K562 (cell line): ENCODE measurements at regions not wholly inside any gene's neighbourhood (a gene's known extent, or its start where the extent isn't known, plus 50 kb on each side); places are given as distances from the start of the nearest gene placed in this dataset.

Experiments used
- ATAC-seq: fragments of 200-7000 bp; cut with Tn5 transposase; 3 replicates; pipeline ENCODE4 v1.9.1; 2020; ENCODE audit warnings: moderate library complexity
- BruUV-seq: library from RNA; stranded (reverse); fragments of 400-500 nt; replicated peaks from 2 replicates; lab custom pipeline; 2021; lab: Mats Ljungman, UMichigan
- CTCF ChIA-PET: fragments of 300-600 bp; formaldehyde crosslinking; extraction: SDS; loops from one replicate; lab custom pipeline; 2021; ENCODE audit warnings: low intra/inter-chr PET ratio; lab: Yijun Ruan, JAX
- POLR2A ChIA-PET: fragments of 300-600, 350-650 bp; sonication (Branson Sonifier 250); formaldehyde crosslinking; extraction: SDS; loops from one replicate; lab custom pipeline; 2021; ENCODE audit warnings: antibody characterized with exemption, inconsistent platforms; lab: Yijun Ruan, JAX
- DNase-seq, 4 experiments: peaks; one replicate each; pipeline versions ENCODE4 v3.0.0 to v3.0.0-alpha.2; 2011 to 2018; ENCODE audit warnings: low spot score in 3 of 4, mixed read lengths in 3 of 4; ENCODE audit errors: extremely low read depth in 1 of 4
- FAIRE-seq: peaks from 2 replicates; lab custom pipeline; 2011; peaks lifted over from hg19 to GRCh38; lab: Jason Lieb, UNC
- H2AFZ ChIP-seq: 2 replicates; pipeline ENCODE4 v1.6.0; 2011; ENCODE audit warnings: low read depth, low read length, control low read depth, inconsistent platforms
- H3K27ac ChIP-seq: fragments of 200-600 bp; 3 replicates; pipeline ENCODE4 v1.8.0; 2011; ENCODE audit warnings: low read depth, mild to moderate bottlenecking, control low read depth, inconsistent platforms, low read length, moderate library complexity, mixed read lengths; ENCODE audit errors: extremely low read depth
- H3K27me3 ChIP-seq, 2 experiments: fragments of 300-600 bp in 1 of 2; 2 replicates in 1 of 2; 3 replicates in 1 of 2; pipeline versions ENCODE4 v1.6.0 to v1.8.0; 2011; ENCODE audit warnings: inconsistent platforms in 2 of 2, low read length in 2 of 2, mild to moderate bottlenecking in 1 of 2, mixed read lengths in 1 of 2, moderate library complexity in 1 of 2; ENCODE audit not compliant: control insufficient read depth in 2 of 2, insufficient read depth in 2 of 2
- H3K36me3 ChIP-seq: fragments of 300-600 bp; 3 replicates; pipeline ENCODE4 v1.8.0; 2011; ENCODE audit warnings: mild to moderate bottlenecking, low read length, inconsistent platforms; ENCODE audit not compliant: control insufficient read depth, insufficient read depth
- H3K4me1 ChIP-seq, 2 experiments: fragments of 200-600 bp in 1 of 2; replicated peaks in 1 of 2; 2 replicates in 1 of 2; 3 replicates in 1 of 2; pipeline versions ENCODE4 v1.5.1 to v1.8.0; 2011; ENCODE audit warnings: inconsistent platforms in 2 of 2, low read length in 2 of 2, mild to moderate bottlenecking in 1 of 2, mixed read lengths in 1 of 2, moderate library complexity in 1 of 2; ENCODE audit not compliant: control insufficient read depth in 2 of 2, insufficient read depth in 2 of 2
- H3K4me2 ChIP-seq: 2 replicates; pipeline ENCODE4 v1.6.1; 2011; ENCODE audit warnings: low read length, control low read depth, inconsistent platforms, mixed read lengths; ENCODE audit not compliant: insufficient read depth
- H3K4me3 ChIP-seq: fragments of 200-600 bp; sonication (generic), shearing (Covaris generic); 2 replicates; pipeline ENCODE4 v1.5.1; 2016; ENCODE audit warnings: control low read depth, inconsistent platforms
- H3K79me2 ChIP-seq: fragments of 200-600 bp; 3 replicates; pipeline ENCODE4 v1.8.0; 2011; ENCODE audit warnings: low read length, inconsistent platforms; ENCODE audit not compliant: control insufficient read depth, insufficient read depth
- H3K9ac ChIP-seq, 2 experiments: 2 replicates each; pipeline versions ENCODE4 v1.6.0 to v1.6.1; 2011; ENCODE audit warnings: low read depth in 2 of 2, low read length in 2 of 2, control low read depth in 1 of 2, inconsistent platforms in 1 of 2, mild to moderate bottlenecking in 1 of 2, mixed read lengths in 1 of 2; ENCODE audit not compliant: insufficient read depth in 1 of 2
- H3K9me1 ChIP-seq: one replicate; pipeline ENCODE4 v1.6.0; 2011; ENCODE audit warnings: inconsistent platforms, mild to moderate bottlenecking, low read length, moderate library complexity; ENCODE audit not compliant: control insufficient read depth, insufficient read depth
- H3K9me3 ChIP-seq: replicated peaks from 2 replicates; pipeline ENCODE4 v1.5.1; 2011; ENCODE audit warnings: low read depth, low read length, inconsistent platforms; ENCODE audit not compliant: control insufficient read depth, insufficient read depth
- H4K20me1 ChIP-seq: replicated peaks from 2 replicates; pipeline ENCODE4 v1.6.1; 2011; ENCODE audit warnings: low read length, inconsistent platforms, mixed read lengths; ENCODE audit not compliant: control insufficient read depth, insufficient read depth
- ETV1 ChIP-seq: fragments of 450-650 bp; conservative IDR thresholded peaks from 2 replicates; pipeline ENCODE4 v1.6.1; 2016; ENCODE audit warnings: missing genetic modification characterization, control low read depth, low read depth, missing compliant biosample characterization
- RBM22 ChIP-seq: fragments of 200-400 bp; formaldehyde crosslinking; IDR thresholded peaks from 2 replicates; pipeline ENCODE4 v1.6.1; 2018; ENCODE audit warnings: low read length, low read depth; ENCODE audit not compliant: poor library complexity, severe bottlenecking
- ZNF347 ChIP-seq: fragments of 450-650 bp; formaldehyde crosslinking; IDR thresholded peaks from 2 replicates; pipeline ENCODE4 v1.4.0; 2020; ENCODE audit warnings: low read depth, mild to moderate bottlenecking, moderate library complexity
- WGBS: fragments of 100-300 bp; shearing (Covaris generic); methylation state at CpG from one replicate; pipeline ENCODE4 v1.1.6; 2016; ENCODE audit warnings: low coverage, mixed read lengths; ENCODE audit not compliant: insufficient coverage; ENCODE audit errors: missing lambda C conversion rate; 5-methylcytosine and 5-hydroxymethylcytosine counted together
- in situ Hi-C: fragments of 300-500 bp; cut with MboI; formaldehyde crosslinking; loops from 4 replicates; pipeline ENCODE4 v1.15.0; 2018; ENCODE audit warnings: inconsistent platforms, mixed read lengths
- intact Hi-C: fragments of 100-400 bp; cut with micrococcal nuclease; formaldehyde crosslinking; loops from 2 replicates; pipeline ENCODE4 v1.14.2; 2022
- TF ChIP-seq, protein P1 (sequence below): fragments of 250-450 bp; sonication (Bioruptor Pico); IDR thresholded peaks from 2 replicates; pipeline ENCODE4 v1.5.0; 2021
- TF ChIP-seq, protein P2 (sequence below), 2 experiments: fragments of 450-650 bp; conservative IDR thresholded peaks; 2 replicates each; pipeline ENCODE4 v1.6.1; 2017; ENCODE audit warnings: mild to moderate bottlenecking in 2 of 2, moderate library complexity in 2 of 2
- TF ChIP-seq, protein P3 (sequence below): fragments of 450-650 bp; IDR thresholded peaks from 2 replicates; pipeline ENCODE4 v1.6.1; 2016; ENCODE audit warnings: antibody characterized with exemption
- TF ChIP-seq, protein P4 (sequence below): sonication (generic); formaldehyde crosslinking; IDR thresholded peaks from 2 replicates; pipeline ENCODE4 v1.8.0; 2023; ENCODE audit warnings: mild to moderate bottlenecking, missing genetic modification reagents
- TF ChIP-seq, protein P5 (sequence below): fragments of 250-450 bp; sonication (Bioruptor Pico); IDR thresholded peaks from 2 replicates; pipeline ENCODE4 v1.5.0; 2020; ENCODE audit warnings: mild to moderate bottlenecking

DNA sequence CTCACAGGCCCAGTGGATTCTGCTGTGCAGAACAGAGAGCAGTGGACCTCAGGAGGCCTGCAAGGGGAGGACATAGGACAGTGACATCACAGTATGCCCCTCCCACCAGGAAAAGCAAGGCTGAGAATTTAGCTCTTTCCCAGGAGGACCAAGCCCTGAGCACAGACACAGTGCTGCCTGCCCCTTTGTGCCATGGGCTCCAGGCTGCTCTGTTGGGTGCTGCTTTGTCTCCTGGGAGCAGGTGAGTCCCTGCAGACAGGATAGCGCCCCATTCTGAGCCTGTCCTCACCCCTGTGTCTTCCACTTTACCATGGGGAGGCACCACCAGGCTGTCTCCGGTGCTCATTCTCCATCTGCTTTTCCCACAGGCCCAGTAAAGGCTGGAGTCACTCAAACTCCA lies 63.0 kb upstream of the PRSS58 start:
- in situ Hi-C loops = no loop called here
- no peak for TF ChIP-seq RBM22
- TF ChIP-seq, protein P1, sequence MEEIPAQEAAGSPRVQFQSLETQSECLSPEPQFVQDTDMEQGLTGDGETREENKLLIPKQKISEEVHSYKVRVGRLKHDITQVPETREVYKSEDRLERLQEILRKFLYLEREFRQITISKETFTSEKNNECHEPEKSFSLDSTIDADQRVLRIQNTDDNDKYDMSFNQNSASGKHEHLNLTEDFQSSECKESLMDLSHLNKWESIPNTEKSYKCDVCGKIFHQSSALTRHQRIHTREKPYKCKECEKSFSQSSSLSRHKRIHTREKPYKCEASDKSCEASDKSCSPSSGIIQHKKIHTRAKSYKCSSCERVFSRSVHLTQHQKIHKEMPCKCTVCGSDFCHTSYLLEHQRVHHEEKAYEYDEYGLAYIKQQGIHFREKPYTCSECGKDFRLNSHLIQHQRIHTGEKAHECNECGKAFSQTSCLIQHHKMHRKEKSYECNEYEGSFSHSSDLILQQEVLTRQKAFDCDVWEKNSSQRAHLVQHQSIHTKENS (CRISPR knock-in tag) = no peak
- TF ChIP-seq, protein P2, sequence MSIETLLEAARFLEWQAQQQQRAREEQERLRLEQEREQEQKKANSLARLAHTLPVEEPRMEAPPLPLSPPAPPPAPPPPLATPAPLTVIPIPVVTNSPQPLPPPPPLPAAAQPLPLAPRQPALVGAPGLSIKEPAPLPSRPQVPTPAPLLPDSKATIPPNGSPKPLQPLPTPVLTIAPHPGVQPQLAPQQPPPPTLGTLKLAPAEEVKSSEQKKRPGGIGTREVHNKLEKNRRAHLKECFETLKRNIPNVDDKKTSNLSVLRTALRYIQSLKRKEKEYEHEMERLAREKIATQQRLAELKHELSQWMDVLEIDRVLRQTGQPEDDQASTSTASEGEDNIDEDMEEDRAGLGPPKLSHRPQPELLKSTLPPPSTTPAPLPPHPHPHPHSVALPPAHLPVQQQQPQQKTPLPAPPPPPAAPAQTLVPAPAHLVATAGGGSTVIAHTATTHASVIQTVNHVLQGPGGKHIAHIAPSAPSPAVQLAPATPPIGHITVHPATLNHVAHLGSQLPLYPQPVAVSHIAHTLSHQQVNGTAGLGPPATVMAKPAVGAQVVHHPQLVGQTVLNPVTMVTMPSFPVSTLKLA (conservative IDR thresholded peaks at IDR 0.05) = no peak
- TF ChIP-seq ZNF347 = no peak
- TF ChIP-seq ETV1 = no peak
- TF ChIP-seq, protein P3, sequence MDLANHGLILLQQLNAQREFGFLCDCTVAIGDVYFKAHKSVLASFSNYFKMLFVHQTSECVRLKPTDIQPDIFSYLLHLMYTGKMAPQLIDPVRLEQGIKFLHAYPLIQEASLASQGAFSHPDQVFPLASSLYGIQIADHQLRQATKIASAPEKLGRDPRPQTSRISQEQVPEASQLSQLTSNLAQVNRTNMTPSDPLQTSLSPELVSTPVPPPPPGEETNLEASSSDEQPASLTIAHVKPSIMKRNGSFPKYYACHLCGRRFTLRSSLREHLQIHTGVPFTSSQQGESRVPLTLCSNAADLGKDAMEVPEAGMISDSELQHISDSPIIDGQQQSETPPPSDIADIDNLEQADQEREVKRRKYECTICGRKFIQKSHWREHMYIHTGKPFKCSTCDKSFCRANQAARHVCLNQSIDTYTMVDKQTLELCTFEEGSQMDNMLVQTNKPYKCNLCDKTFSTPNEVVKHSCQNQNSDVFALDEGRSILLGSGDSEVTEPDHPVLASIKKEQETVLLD = no peak
- TF ChIP-seq, protein P4, sequence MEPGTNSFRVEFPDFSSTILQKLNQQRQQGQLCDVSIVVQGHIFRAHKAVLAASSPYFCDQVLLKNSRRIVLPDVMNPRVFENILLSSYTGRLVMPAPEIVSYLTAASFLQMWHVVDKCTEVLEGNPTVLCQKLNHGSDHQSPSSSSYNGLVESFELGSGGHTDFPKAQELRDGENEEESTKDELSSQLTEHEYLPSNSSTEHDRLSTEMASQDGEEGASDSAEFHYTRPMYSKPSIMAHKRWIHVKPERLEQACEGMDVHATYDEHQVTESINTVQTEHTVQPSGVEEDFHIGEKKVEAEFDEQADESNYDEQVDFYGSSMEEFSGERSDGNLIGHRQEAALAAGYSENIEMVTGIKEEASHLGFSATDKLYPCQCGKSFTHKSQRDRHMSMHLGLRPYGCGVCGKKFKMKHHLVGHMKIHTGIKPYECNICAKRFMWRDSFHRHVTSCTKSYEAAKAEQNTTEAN (CRISPR knock-in tag) = no peak
- TF ChIP-seq, protein P5, sequence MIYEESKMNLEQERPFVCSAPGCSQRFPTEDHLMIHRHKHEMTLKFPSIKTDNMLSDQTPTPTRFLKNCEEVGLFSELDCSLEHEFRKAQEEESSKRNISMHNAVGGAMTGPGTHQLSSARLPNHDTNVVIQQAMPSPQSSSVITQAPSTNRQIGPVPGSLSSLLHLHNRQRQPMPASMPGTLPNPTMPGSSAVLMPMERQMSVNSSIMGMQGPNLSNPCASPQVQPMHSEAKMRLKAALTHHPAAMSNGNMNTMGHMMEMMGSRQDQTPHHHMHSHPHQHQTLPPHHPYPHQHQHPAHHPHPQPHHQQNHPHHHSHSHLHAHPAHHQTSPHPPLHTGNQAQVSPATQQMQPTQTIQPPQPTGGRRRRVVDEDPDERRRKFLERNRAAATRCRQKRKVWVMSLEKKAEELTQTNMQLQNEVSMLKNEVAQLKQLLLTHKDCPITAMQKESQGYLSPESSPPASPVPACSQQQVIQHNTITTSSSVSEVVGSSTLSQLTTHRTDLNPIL = no peak
- TF ChIP-seq, all 486 proteins: peak for 0
- Histone ChIP-seq H3K79me2 (no peaks in the 10 kb centered on the region), H3K9me1 (no peaks in the 10 kb centered on the region), H3K4me1 (no peaks in the 10 kb centered on the region), H3K9me3 (no peaks in the 10 kb centered on the region), H3K36me3 (no peaks in the 10 kb centered on the region), H4K20me1 (peaks cover 3% of the 10 kb centered on the region; the same call in 1 of the 2 replicates), H3K27ac (no peak overlapping the region), H3K27me3 (no peaks in the 10 kb centered on the region), H3K9ac (no peak overlapping the region; a peak in 1 of 4 replicates), H2AFZ (no peak overlapping the region), H3K4me3 (no peak overlapping the region), H3K4me2 (no peak overlapping the region)
- no peak for DNase-seq
- intact Hi-C loops = no loop called here
- WGBS = 0% methylated on average over 2 of the region's 2 CpGs
- BruUV-seq = no TSS peak
- CTCF ChIA-PET = no interaction called here
- ATAC-seq = no peak
- POLR2A ChIA-PET = no interaction called here
- FAIRE-seq = no peak
